Upper lobe of left lung (tissue), 6 donors: ENCODE measurements at regions not wholly inside any gene's neighbourhood (a gene's known extent, or its start where the extent isn't known, plus 50 kb on each side); places are given as distances from the start of the nearest gene placed in this dataset.

Experiments used
- ATAC-seq, 2 donors: fragments of 200-7000 bp; cut with Tn5 transposase; one replicate each; pipeline ENCODE4 v1.9.1; 2022; ENCODE audit warnings: mild to moderate bottlenecking in 2 of 2, moderate library complexity in 2 of 2; ENCODE audit not compliant: low FRiP score in 2 of 2
- DNase-seq, 2 donors: peaks; one replicate each; pipeline ENCODE4 v3.0.0-alpha.2; 2019 to 2020
- H3K27ac ChIP-seq, 4 donors: fragments of 200-600 bp; sonication (generic); one replicate each; pipeline ENCODE4 v1.5.1; 2016 to 2019
- H3K27me3 ChIP-seq, 4 donors: fragments of 200-600 bp; sonication (generic); one replicate each; pipeline ENCODE4 v1.5.1; 2017 to 2019
- H3K36me3 ChIP-seq, 4 donors: fragments of 200-600 bp; sonication (generic); one replicate each; pipeline ENCODE4 v1.5.1; 2016 to 2019
- H3K4me1 ChIP-seq, 4 donors: fragments of 200-600 bp; sonication (generic); one replicate each; pipeline ENCODE4 v1.5.1; 2018 to 2019
- H3K4me3 ChIP-seq, 4 donors: fragments of 200-600 bp; sonication (generic); one replicate each; pipeline ENCODE4 v1.5.1; 2017 to 2019; ENCODE audit warnings: mild to moderate bottlenecking in 2 of 4, moderate library complexity in 1 of 4
- H3K9me3 ChIP-seq, 4 donors: fragments of 200-600 bp; sonication (generic); one replicate each; pipeline ENCODE4 v1.5.1; 2018 to 2019
- EP300 ChIP-seq, 4 donors: sonication (generic); formaldehyde crosslinking; IDR thresholded peaks; one replicate each; pipeline ENCODE4 v1.5.1; 2017; ENCODE audit warnings: antibody characterized with exemption in 4 of 4, control low read depth in 2 of 4
- POLR2A ChIP-seq, 4 donors: fragments of 450-650 bp; IDR thresholded peaks; one replicate each; pipeline ENCODE4 v1.5.1; 2016 to 2017; ENCODE audit warnings: antibody characterized with exemption in 4 of 4, mild to moderate bottlenecking in 2 of 4
- POLR2AphosphoS5 ChIP-seq, 2 donors: sonication (generic); formaldehyde crosslinking; IDR thresholded peaks; one replicate each; pipeline ENCODE4 v1.5.1; 2017; ENCODE audit warnings: antibody characterized with exemption in 2 of 2
- WGBS, 2 donors: methylation state at CpG; one replicate each; pipeline ENCODE4 v1.1.5; 2017 to 2018; 5-methylcytosine and 5-hydroxymethylcytosine counted together
- TF ChIP-seq, protein P1 (sequence below), 6 experiments: fragments of 450-650 bp in 4 of 6; fragments of 200-600 bp in 2 of 6; sonication (generic) in 2 of 6; IDR thresholded peaks; one replicate each; pipeline ENCODE4 v1.5.1; 2016 to 2019; ENCODE audit warnings: antibody characterized with exemption in 6 of 6
- donor health status: DM: no; HTN: no; CAD: no; lungs with moderate emphysema.
- donor health status: DM: no; HTN: yes; CAD: no; lungs with severe emphysema.

- Histone ChIP-seq H3K36me3 (no peaks in the 10 kb centered on the region), H3K9me3 (no peaks in the 10 kb centered on the region), H3K27ac (no peak overlapping the region), H3K4me3 (no peak overlapping the region), H3K4me1 (no peaks in the 10 kb centered on the region), H3K27me3 (no peaks in the 10 kb centered on the region)
- 81% methylated on average over 23 of the region's 26 CpGs; no CpG with 5 or more reads in 1 of the 2 donors for WGBS, 2 donors
- no peak for TF ChIP-seq POLR2AphosphoS5 (IDR thresholded peaks at IDR 0.05)
- no peak for TF ChIP-seq POLR2A (IDR thresholded peaks at IDR 0.05)
- TF ChIP-seq EP300 (IDR thresholded peaks at IDR 0.05): no peak
- TF ChIP-seq, protein P1, sequence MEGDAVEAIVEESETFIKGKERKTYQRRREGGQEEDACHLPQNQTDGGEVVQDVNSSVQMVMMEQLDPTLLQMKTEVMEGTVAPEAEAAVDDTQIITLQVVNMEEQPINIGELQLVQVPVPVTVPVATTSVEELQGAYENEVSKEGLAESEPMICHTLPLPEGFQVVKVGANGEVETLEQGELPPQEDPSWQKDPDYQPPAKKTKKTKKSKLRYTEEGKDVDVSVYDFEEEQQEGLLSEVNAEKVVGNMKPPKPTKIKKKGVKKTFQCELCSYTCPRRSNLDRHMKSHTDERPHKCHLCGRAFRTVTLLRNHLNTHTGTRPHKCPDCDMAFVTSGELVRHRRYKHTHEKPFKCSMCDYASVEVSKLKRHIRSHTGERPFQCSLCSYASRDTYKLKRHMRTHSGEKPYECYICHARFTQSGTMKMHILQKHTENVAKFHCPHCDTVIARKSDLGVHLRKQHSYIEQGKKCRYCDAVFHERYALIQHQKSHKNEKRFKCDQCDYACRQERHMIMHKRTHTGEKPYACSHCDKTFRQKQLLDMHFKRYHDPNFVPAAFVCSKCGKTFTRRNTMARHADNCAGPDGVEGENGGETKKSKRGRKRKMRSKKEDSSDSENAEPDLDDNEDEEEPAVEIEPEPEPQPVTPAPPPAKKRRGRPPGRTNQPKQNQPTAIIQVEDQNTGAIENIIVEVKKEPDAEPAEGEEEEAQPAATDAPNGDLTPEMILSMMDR (IDR thresholded peaks at IDR 0.05): no peak
- DNase-seq (no peak), ATAC-seq (peak in 1 of 2 donors; percentile 50)
These were observed 102.9 kb downstream of the CTTN start for GRCh38 chr11:70501051-70501901.

- Histone ChIP-seq H3K27ac (no peak overlapping the region), H3K4me3 (no peak overlapping the region), H3K27me3 (no peaks in the 10 kb centered on the region), H3K9me3 (no peaks in the 10 kb centered on the region), H3K36me3 (no peaks in the 10 kb centered on the region), H3K4me1 (no peaks in the 10 kb centered on the region)
- DNase-seq (no peak), ATAC-seq (no peak)
- 89 to 92% methylated on average over 18 of the region's 18 CpGs for WGBS, 2 donors
- TF ChIP-seq POLR2A (IDR thresholded peaks at IDR 0.05): no peak
- no peak for TF ChIP-seq EP300 (IDR thresholded peaks at IDR 0.05)
- TF ChIP-seq, protein P1 (IDR thresholded peaks at IDR 0.05): no peak
- TF ChIP-seq POLR2AphosphoS5 (IDR thresholded peaks at IDR 0.05): no peak
These were observed 103.7 kb downstream of the CTTN start for GRCh38 chr11:70501933-70502540.

DNA sequence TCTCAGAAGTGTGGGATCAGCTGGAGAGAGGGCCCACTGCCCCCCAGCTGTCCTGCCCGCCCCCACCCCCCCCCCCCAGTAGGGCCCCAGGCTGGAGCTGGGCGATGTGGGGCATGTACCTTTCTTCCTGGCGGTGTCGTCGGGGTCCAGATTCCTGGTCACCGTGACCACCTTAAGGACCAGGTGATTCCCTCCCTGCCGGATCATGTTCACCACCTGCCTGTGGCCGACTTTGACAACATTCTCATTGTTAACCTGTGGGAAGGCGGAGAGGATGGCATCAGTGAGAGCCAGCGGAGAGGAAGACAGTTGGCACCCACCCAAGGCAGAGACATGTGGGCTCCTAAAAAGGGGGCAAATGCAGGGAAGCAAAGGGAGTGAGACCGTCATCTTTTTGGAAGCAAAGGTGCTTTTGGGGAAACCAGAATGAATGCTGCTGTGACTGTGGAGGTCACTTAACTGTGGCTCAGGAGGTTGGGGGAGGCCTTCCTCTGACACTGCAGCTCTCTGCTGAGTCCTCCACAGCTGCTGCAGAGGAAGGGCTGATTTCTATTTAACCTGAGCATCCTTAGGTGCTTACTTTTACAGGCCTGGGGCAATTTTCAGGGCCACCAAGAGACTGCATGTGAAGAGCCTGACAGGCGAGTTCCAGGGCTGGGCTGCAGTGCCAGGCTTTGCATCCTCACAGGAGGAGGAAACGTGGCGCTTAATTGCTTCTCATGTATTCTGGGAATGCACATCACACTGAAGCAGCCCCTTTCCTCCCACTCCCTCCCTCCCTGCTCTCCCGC, 104.5 kb downstream of the CTTN start:
- TF ChIP-seq, protein P1 (IDR thresholded peaks at IDR 0.05): no peak
- TF ChIP-seq EP300 (IDR thresholded peaks at IDR 0.05): no peak
- TF ChIP-seq POLR2A (IDR thresholded peaks at IDR 0.05): no peak
- TF ChIP-seq POLR2AphosphoS5 (IDR thresholded peaks at IDR 0.05): no peak
- WGBS, 2 donors: 82 to 83% methylated on average over 12 to 15 of the region's 15 CpGs
- Histone ChIP-seq H3K36me3 (no peaks in the 10 kb centered on the region), H3K27me3 (no peaks in the 10 kb centered on the region), H3K4me3 (no peak overlapping the region), H3K27ac (no peak overlapping the region), H3K9me3 (no peaks in the 10 kb centered on the region), H3K4me1 (no peaks in the 10 kb centered on the region)
- DNase-seq: no peak
- no peak for ATAC-seq

- Histone ChIP-seq H3K36me3 (no peaks in the 10 kb centered on the region), H3K4me1 (no peaks in the 10 kb centered on the region), H3K27ac (no peak overlapping the region), H3K9me3 (no peaks in the 10 kb centered on the region), H3K4me3 (no peak overlapping the region), H3K27me3 (no peaks in the 10 kb centered on the region)
- WGBS, 2 donors: 79 to 80% methylated on average over 10 to 14 of the region's 14 CpGs
- ATAC-seq (no peak), DNase-seq (no peak)
- TF ChIP-seq POLR2A (IDR thresholded peaks at IDR 0.05) (no peak), EP300 (IDR thresholded peaks at IDR 0.05) (no peak), POLR2AphosphoS5 (IDR thresholded peaks at IDR 0.05) (no peak)
- TF ChIP-seq, protein P1 (IDR thresholded peaks at IDR 0.05): no peak
These were observed 105.3 kb downstream of the CTTN start for GRCh38 chr11:70503468-70504221.
